C4-2B (cell line): ENCODE measurements at regions not wholly inside any gene's neighbourhood (a gene's known extent, or its start where the extent isn't known, plus 50 kb on each side); places are given as distances from the start of the nearest gene placed in this dataset.

ENCODE experiments used
- H3K27ac ChIP-seq: fragments of 450-650 bp; 2 replicates; pipeline ENCODE4 v1.5.1; 2017
- CTCF ChIP-seq: fragments of 450-650 bp; conservative IDR thresholded peaks from 2 replicates; pipeline ENCODE4 v1.5.1; 2017; ENCODE audit warnings: mild to moderate bottlenecking
- ZFX ChIP-seq: fragments of 450-650 bp; IDR thresholded peaks from 2 replicates; pipeline ENCODE4 v1.6.1; 2017

- no peak for TF ChIP-seq CTCF
- TF ChIP-seq ZFX: no peak
- H3K27ac ChIP-seq: no peak overlapping the region
Measured at GRCh38 chr1:63128556-63128955, 193.8 kb upstream of the FOXD3 start.

- no peak for TF ChIP-seq ZFX
- TF ChIP-seq CTCF: no peak
- H3K27ac ChIP-seq: no peak overlapping the region
Measured at GRCh38 chr1:63129184-63129583, 193.2 kb upstream of the FOXD3 start.

- H3K27ac ChIP-seq: no peak overlapping the region
- TF ChIP-seq ZFX (no peak), CTCF (no peak)
Measured at GRCh38 chr1:63129855-63130254, 192.5 kb upstream of the FOXD3 start.

- H3K27ac ChIP-seq: no peak overlapping the region
Measured at GRCh38 chr1:63134501-63135173, 187.7 kb upstream of the FOXD3 start.

GRCh38 chr1:63135174-63135512 lies 187.2 kb upstream of the FOXD3 start:
- TF ChIP-seq ZFX: no peak
- no peak for TF ChIP-seq CTCF
- no peak overlapping the region for H3K27ac ChIP-seq

More at GRCh38 chr1:63134501-63135173, 187.7 kb upstream of the FOXD3 start:
- no peak for TF ChIP-seq CTCF
- TF ChIP-seq ZFX: no peak

- TF ChIP-seq ZFX (no peak), CTCF (no peak)
Measured at GRCh38 chr1:63135801-63136200, 186.6 kb upstream of the FOXD3 start.

GRCh38 chr1:63142001-63142400 lies 180.4 kb upstream of the FOXD3 start:
- H3K27ac ChIP-seq: no peak overlapping the region

More at GRCh38 chr1:63135801-63136200, 186.6 kb upstream of the FOXD3 start:
- no peak overlapping the region for H3K27ac ChIP-seq

More at GRCh38 chr1:63142001-63142400, 180.4 kb upstream of the FOXD3 start:
- TF ChIP-seq CTCF (no peak), ZFX (no peak)
